Vagina (tissue), 2 donors: ENCODE measurements at regions not wholly inside any gene's neighbourhood (a gene's known extent, or its start where the extent isn't known, plus 50 kb on each side); places are given as distances from the start of the nearest gene placed in this dataset.

ENCODE experiments used
- CTCF ChIP-seq, 3 experiments: fragments of 450-650 bp in 2 of 3; fragments of 200-600 bp in 1 of 3; sonication (generic) in 1 of 3; IDR thresholded peaks; one replicate each; pipeline ENCODE4 v1.5.1; 2017 to 2019; ENCODE audit warnings: antibody characterized with exemption in 3 of 3, mild to moderate bottlenecking in 2 of 3, moderate library complexity in 2 of 3
- POLR2A ChIP-seq, 2 donors: fragments of 450-650 bp; IDR thresholded peaks; one replicate each; pipeline ENCODE4 v1.6.1; 2017; ENCODE audit warnings: antibody characterized with exemption in 2 of 2, mild to moderate bottlenecking in 2 of 2, moderate library complexity in 2 of 2
- POLR2AphosphoS5 ChIP-seq, 2 donors: sonication (generic); formaldehyde crosslinking; IDR thresholded peaks; one replicate each; pipeline ENCODE4 v1.9.0; 2017; ENCODE audit warnings: antibody characterized with exemption in 2 of 2, mild to moderate bottlenecking in 2 of 2, low read depth in 1 of 2; ENCODE audit not compliant: insufficient read depth in 1 of 2

GRCh38 chr9:73799446-73799845 lies 647.8 kb downstream of the ANXA1 start:
- TF ChIP-seq CTCF (IDR thresholded peaks at IDR 0.05): no peak
- TF ChIP-seq POLR2A (IDR thresholded peaks at IDR 0.05): no peak
- no peak for TF ChIP-seq POLR2AphosphoS5 (IDR thresholded peaks at IDR 0.05; ENCODE audit: insufficient read depth in 1 of 2, low read depth in 1 of 2)
